ENCODE measurements at regions not wholly inside any gene's neighbourhood (a gene's known extent, or its start where the extent isn't known, plus 50 kb on each side); places are given as distances from the start of the nearest gene placed in this dataset.

DNA sequence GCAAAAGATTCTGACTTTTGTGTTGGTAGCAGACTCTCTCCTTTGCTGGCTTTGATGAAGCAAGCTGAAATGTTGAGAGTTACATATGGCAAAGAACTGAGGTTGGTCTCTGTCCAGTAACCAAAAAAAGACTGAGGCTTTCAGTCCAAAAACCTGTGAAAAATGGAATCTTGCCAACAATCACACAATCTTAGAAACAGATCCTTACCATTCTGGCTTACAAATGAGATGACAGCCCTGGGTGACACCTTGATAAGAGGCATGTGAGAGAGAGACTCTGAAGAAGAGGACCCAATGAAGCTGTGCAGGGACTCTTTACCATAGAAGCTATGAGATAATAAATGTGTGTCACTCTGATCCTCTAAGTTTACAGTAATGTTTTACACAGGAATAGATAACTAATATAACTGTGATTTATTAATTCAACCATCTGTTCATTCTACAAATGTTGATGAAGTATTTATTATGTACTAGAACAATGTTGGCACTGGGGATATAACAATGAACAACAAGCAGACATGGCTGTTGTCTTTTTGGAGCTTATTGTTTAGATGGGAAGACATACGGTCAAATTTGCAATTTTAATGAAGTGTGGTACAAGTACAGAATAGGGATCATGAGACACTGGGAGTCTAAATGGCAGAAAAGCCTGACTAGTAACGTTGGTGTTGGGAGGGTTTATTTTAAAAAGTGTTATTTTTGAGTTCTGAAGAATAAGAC lies 251.0 kb downstream of the OLFM3 start:
- Histone ChIP-seq H3K27me3 (replicated peaks in 1 of 7) (no peaks in the 10 kb centered on the region), H3K4me1 (no peaks in the 10 kb centered on the region), H3K9me3 (no peaks in the 10 kb centered on the region), H3K36me3 (no peaks in the 10 kb centered on the region), H3K27ac (no peak overlapping the region), H3K4me3 (no peak overlapping the region)
- 64 to 75% (median 69%) methylated on average over 2 of the region's 2 CpGs for WGBS, 5 donors
- TF ChIP-seq POLR2AphosphoS5 (IDR thresholded peaks at IDR 0.05) (no peak), POLR2A (IDR thresholded peaks at IDR 0.05) (no peak)
- TF ChIP-seq, protein P1, sequence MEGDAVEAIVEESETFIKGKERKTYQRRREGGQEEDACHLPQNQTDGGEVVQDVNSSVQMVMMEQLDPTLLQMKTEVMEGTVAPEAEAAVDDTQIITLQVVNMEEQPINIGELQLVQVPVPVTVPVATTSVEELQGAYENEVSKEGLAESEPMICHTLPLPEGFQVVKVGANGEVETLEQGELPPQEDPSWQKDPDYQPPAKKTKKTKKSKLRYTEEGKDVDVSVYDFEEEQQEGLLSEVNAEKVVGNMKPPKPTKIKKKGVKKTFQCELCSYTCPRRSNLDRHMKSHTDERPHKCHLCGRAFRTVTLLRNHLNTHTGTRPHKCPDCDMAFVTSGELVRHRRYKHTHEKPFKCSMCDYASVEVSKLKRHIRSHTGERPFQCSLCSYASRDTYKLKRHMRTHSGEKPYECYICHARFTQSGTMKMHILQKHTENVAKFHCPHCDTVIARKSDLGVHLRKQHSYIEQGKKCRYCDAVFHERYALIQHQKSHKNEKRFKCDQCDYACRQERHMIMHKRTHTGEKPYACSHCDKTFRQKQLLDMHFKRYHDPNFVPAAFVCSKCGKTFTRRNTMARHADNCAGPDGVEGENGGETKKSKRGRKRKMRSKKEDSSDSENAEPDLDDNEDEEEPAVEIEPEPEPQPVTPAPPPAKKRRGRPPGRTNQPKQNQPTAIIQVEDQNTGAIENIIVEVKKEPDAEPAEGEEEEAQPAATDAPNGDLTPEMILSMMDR (IDR thresholded peaks at IDR 0.05 in 8 of 11, conservative IDR thresholded peaks at IDR 0.05 in 3 of 11) = no peak
- intact Hi-C loops (cut with DNase I; ENCODE audit: low total_unique reads) = no loop called here
- no peak for DNase-seq

DNA sequence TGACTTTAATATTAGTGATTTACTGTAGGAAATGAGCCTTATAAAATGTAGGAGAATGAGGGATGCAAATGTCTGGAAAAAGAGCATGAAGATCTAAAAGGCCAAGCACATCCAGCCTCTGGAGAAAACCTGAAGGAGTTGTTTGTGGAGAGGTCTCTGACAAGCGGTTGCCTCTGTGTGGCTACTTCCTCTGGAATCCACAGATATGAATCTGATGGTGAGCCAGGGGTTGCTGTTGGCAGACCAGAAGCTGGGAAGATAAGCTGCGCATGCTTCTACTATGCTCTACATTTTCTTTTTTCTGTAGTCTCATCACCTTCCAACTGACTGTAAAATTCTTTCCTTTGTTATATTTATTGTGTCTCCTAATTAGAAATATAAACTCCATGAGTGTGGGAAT lies 248.6 kb downstream of the OLFM3 start:
- no peaks in the 10 kb centered on the region for H3K36me3 ChIP-seq
- H3K9me3 ChIP-seq = no peaks in the 10 kb centered on the region
- H3K27me3 ChIP-seq (replicated peaks in 1 of 7) = no peaks in the 10 kb centered on the region
- H3K27ac ChIP-seq = no peak overlapping the region
- H3K4me1 ChIP-seq = no peaks in the 10 kb centered on the region
- TF ChIP-seq POLR2A (IDR thresholded peaks at IDR 0.05) (no peak), POLR2AphosphoS5 (IDR thresholded peaks at IDR 0.05) (no peak)
- TF ChIP-seq, protein P1 (IDR thresholded peaks at IDR 0.05 in 8 of 11, conservative IDR thresholded peaks at IDR 0.05 in 3 of 11) = no peak
- no peak overlapping the region for H3K4me3 ChIP-seq
- 64 to 75% (median 66%) methylated on average over 2 of the region's 2 CpGs for WGBS, 5 donors
- DNase-seq = no peak
- intact Hi-C loops (cut with DNase I; ENCODE audit: low total_unique reads) = no loop called here

Small RNAs in the stretch of these regions (small RNA-seq; reads per million reads assigned to genes)
- gene RNU6-965P = 0 reads per million in 4 donors
